Activated naive CD8-positive, alpha-beta T cell treated with anti-CD3 and anti-CD28 coated beads, Interleukin-2, amount 10 ng/mL, durations not matched to agents 7 days and 5 days (primary cell): ENCODE measurements at regions not wholly inside any gene's neighbourhood (a gene's known extent, or its start where the extent isn't known, plus 50 kb on each side); places are given as distances from the start of the nearest gene placed in this dataset.

Source experiments
- ATAC-seq: fragments of 150-1000 bp; cut with Tn5 transposase; one replicate; pipeline ENCODE4 v1.10.0; 2021; ENCODE audit warnings: low read depth, moderate library complexity
- POLR2A ChIA-PET: fragments of 350-600 bp; sonication (Branson Sonifier 250); formaldehyde crosslinking; loops from one replicate; lab custom pipeline; 2021; ENCODE audit warnings: antibody characterized with exemption; lab: Charles Lee
- DNase-seq: peaks from one replicate; pipeline ENCODE4 v3.0.0; 2021
- H3K27ac Mint-ChIP-seq: one replicate; pipeline ENCODE4 v1.8.0; 2022; ENCODE audit warnings: mild to moderate bottlenecking, mixed read lengths
- H3K27me3 Mint-ChIP-seq: one replicate; pipeline ENCODE4 v1.8.0; 2022; ENCODE audit warnings: mild to moderate bottlenecking, moderate library complexity, mixed read lengths
- H3K36me3 Mint-ChIP-seq: one replicate; pipeline ENCODE4 v1.8.0; 2021; ENCODE audit warnings: mild to moderate bottlenecking, mixed read lengths
- H3K4me1 Mint-ChIP-seq: one replicate; pipeline ENCODE4 v1.8.0; 2021; ENCODE audit warnings: mixed read lengths
- H3K4me3 Mint-ChIP-seq: one replicate; pipeline ENCODE4 v1.8.0; 2022; ENCODE audit warnings: mild to moderate bottlenecking, moderate library complexity, mixed read lengths
- H3K9me3 Mint-ChIP-seq: one replicate; pipeline ENCODE4 v1.8.0; 2021; ENCODE audit warnings: mixed read lengths

DNA sequence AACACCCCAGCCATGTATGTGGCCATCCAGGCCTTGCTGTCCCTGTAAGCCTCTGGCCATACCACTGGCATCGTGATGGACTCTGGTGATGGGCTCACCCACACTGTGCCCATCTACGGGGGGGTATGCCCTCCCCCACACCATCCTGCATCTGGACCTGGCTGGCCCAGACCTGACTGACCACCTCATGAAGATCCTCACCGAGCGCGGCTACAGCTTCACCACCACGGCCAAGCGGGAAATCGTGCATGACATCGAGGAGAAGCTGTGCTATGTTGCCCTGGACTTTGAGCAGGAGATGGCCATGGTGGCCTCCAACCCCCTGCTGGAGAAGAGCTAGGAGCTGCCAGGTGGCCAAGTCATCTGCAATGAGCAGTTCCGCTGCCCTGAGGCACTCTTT is 80.4 kb upstream of the ZCCHC2 start:
- no peak for ATAC-seq
- H3K4me1 Mint-ChIP-seq = no peaks in the 10 kb centered on the region
- no peak overlapping the region for H3K27ac Mint-ChIP-seq
- no peaks in the 10 kb centered on the region for H3K9me3 Mint-ChIP-seq
- no peak for DNase-seq
- POLR2A ChIA-PET = no interaction called here
- no peaks in the 10 kb centered on the region for H3K36me3 Mint-ChIP-seq
- H3K27me3 Mint-ChIP-seq = peaks cover 12% of the 10 kb centered on the region
- H3K4me3 Mint-ChIP-seq = no peak overlapping the region

DNA sequence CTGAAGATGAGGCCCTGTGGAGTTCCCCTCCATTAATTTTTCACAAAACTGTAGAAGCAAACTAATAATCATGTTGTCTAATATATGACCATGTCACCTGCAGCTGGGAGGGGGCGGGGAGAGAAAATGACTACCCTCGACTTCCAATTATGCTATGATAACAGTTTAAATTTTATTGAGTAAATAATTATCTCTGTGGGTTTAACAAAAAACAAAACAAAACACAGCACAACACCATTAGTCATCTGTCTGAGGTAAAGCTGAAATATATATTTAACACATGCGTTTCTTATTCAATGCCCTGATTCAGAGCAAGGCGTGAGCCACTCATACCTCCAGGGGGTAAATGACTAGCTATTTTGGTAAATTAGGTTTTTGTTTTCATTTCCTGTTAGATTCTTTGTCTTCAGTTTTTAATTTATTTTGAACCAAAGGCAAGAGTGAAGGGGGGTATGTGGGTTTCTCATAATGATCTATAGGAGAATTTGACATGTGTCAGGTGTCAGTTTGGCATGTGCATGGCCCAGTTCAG is 77.4 kb upstream of the ZCCHC2 start:
- no peak overlapping the region for H3K27ac Mint-ChIP-seq
- no peaks in the 10 kb centered on the region for H3K36me3 Mint-ChIP-seq
- H3K4me1 Mint-ChIP-seq = no peaks in the 10 kb centered on the region
- peaks cover 10% of the 10 kb centered on the region for H3K27me3 Mint-ChIP-seq
- H3K4me3 Mint-ChIP-seq = no peak overlapping the region
- H3K9me3 Mint-ChIP-seq = peaks cover 3% of the 10 kb centered on the region
- DNase-seq (no peak), ATAC-seq (no peak)
- POLR2A ChIA-PET = no interaction called here

DNA sequence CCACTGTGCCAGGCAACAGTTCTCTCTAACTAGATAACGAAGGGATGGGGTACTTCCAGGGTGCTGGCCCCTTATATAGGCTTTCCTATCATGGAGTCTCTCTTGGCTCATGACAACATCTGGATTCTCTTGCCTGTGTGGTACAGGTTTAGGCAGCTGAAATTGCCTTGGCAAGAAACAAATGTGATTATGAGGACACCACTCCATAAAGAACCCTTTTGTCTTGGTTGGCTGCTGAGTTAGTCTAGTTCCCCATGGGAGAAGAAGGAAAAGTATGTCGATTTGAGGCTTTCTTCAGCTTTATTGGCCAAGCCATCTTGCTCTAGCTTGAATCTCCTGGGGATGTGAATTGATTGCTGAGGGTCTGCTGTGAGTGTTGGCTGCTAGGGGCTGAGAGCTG is 76.3 kb upstream of the ZCCHC2 start:
- Mint-ChIP-seq H3K27ac (no peak overlapping the region), H3K36me3 (no peaks in the 10 kb centered on the region), H3K9me3 (peaks cover 3% of the 10 kb centered on the region), H3K27me3 (peaks cover 10% of the 10 kb centered on the region), H3K4me3 (no peak overlapping the region), H3K4me1 (no peaks in the 10 kb centered on the region)
- ATAC-seq (no peak), DNase-seq (no peak)
- POLR2A ChIA-PET = interaction anchor here (0.5 kb wide), 1 partner anchor 189 kb away, joined by 5 read pairs; no protein-coding TSS in a partner anchor

DNA sequence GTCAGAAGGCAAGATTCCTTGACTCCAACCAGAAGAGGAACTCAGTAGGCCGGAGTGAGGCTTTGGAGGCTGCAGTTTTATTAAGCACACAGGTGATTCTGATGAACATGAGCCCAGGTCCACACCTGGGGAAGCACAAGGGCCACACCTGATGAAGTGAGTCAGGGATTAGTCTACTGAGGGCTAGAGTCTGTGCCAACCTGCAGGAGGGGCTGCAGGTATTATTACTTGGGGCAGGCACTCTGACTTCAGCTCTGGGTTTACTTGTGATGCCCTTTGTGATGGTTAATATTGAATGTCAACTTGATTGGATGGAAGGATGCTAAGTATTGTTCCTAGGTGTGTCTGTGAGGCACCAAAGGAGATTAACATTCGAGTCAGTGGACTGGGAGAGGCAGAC is 75.2 kb upstream of the ZCCHC2 start:
- POLR2A ChIA-PET = no interaction called here
- DNase-seq = no peak
- H3K9me3 Mint-ChIP-seq = peaks cover 3% of the 10 kb centered on the region
- H3K4me1 Mint-ChIP-seq = no peaks in the 10 kb centered on the region
- no peak overlapping the region for H3K27ac Mint-ChIP-seq
- no peak overlapping the region for H3K4me3 Mint-ChIP-seq
- H3K36me3 Mint-ChIP-seq = no peaks in the 10 kb centered on the region
- peaks cover 10% of the 10 kb centered on the region for H3K27me3 Mint-ChIP-seq
- no peak for ATAC-seq

DNA sequence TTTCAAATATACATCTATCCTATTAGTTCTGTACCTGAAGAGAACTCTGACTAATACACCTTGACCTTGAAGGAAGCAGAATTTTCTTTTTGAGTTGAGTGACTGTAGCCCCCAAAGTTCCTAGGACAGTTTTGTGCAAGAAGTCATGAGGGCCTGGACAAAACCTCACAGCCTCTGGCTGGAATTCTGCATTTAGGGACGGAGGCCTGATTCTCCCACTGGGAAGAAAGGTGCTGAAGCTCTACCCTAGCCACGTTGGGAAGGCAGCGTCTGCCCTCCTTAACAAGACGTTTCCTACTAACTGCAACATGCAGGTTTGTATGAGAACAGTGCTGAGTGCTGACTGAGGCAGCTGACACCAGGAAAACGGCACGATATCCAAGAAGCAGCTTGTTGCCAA is 74.4 kb upstream of the ZCCHC2 start:
- H3K36me3 Mint-ChIP-seq = no peaks in the 10 kb centered on the region
- DNase-seq (no peak), ATAC-seq (no peak)
- H3K4me1 Mint-ChIP-seq = no peaks in the 10 kb centered on the region
- H3K4me3 Mint-ChIP-seq = no peak overlapping the region
- peaks cover 3% of the 10 kb centered on the region for H3K9me3 Mint-ChIP-seq
- POLR2A ChIA-PET = no interaction called here
- H3K27me3 Mint-ChIP-seq = peaks cover 10% of the 10 kb centered on the region
- H3K27ac Mint-ChIP-seq = no peak overlapping the region

DNA sequence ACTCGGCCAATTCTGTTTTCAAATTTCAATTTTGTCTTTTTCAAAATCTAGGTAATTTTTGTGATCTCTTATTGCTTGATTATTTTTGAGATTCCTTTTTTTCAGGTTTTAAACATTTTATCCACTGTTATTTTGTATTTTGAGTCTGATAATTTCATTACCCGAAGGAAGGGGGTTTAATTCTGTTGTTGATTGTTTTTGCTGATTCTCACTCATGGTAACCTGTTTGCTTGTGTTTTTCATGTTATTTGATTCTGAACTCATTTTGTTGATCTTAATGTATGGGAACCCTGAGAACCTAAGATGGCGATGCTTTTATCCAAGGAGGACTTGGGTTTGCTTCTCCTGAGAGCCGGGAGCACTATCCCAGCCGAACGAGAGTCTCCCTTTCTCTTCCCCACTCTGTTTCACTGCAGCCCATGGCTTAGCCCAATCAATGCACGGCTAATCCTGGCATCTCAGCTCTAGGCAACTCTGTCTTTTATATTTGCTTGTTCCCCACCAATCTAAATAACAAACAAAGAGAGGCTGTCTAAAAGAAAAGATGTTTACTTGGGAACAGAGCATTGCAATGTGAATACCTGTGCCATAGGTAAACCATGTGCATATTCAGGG is 73.2 kb upstream of the ZCCHC2 start:
- Mint-ChIP-seq H3K4me1 (no peaks in the 10 kb centered on the region), H3K36me3 (peaks cover 2% of the 10 kb centered on the region), H3K4me3 (no peak overlapping the region), H3K27ac (no peak overlapping the region), H3K9me3 (peaks cover 4% of the 10 kb centered on the region), H3K27me3 (peaks cover 14% of the 10 kb centered on the region)
- POLR2A ChIA-PET = no interaction called here
- ATAC-seq (no peak), DNase-seq (no peak)

DNA sequence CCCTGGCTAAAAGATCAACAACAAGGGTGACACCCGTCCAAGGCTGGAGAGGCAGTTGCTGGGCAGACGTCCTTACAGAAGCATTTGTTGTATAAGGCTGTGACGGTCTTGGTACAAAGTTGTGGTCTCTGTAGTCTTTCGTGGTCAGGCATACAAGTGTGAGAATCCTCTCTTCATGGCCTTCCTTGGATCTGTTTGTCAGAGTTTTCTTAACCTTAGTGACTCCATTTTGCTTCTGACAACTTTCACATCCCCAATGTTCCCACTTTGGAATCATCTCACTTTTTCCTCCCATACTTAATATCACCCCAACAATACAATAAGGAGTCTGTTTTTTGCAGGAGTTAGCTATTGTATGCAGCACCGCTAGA is 72.7 kb upstream of the ZCCHC2 start:
- ATAC-seq = no peak
- POLR2A ChIA-PET = interaction anchor here (1.2 kb wide), 1 partner anchor 72 kb away, joined by 5 read pairs; no protein-coding TSS in a partner anchor
- Mint-ChIP-seq H3K27me3 (peaks cover 11% of the 10 kb centered on the region), H3K27ac (no peak overlapping the region), H3K9me3 (peaks cover 4% of the 10 kb centered on the region), H3K4me3 (no peak overlapping the region), H3K36me3 (peaks cover 2% of the 10 kb centered on the region), H3K4me1 (no peaks in the 10 kb centered on the region)
- DNase-seq = no peak

DNA sequence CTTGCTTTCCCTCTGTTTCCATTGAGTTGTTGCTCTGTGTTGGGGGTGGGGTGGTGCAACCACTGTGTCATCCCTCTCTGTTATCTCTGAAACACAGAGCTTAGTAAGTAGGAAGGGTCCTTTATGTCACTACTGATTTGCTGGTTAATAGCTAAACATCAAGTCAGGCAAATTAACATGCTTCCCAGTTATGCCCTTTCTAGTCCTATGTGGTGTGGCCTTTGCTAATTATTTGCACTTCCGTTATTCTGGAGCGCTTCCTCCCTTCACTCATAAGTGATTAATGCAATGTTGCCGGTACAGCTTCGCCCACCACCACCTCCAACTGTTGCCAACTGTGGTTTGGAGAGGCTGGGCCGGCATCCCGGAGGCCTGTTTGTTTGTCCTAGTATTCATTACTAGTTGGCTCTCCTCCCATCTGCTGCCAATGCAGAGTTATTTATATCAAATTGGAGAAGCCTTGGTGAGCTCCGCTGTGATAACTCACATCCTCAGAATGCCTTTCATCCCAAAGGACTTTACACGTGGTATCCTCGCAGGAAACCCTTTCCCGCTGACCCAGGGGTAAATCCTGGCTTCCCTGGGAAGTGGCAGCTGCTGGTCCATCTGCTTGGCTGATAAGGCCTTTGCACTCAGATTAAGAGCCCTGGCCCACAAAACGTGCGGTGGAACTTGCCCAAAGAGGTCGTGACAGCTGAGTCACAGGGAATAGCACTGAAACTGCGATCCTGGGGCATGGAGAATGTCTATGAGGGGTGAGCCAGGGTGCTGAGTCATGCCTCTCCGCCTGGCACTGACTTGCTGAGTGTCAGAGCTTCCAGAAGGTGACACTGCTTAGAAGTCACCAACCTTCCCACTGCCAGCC is 72.0 kb upstream of the ZCCHC2 start:
- DNase-seq = no peak
- H3K27ac Mint-ChIP-seq = no peak overlapping the region

DNA sequence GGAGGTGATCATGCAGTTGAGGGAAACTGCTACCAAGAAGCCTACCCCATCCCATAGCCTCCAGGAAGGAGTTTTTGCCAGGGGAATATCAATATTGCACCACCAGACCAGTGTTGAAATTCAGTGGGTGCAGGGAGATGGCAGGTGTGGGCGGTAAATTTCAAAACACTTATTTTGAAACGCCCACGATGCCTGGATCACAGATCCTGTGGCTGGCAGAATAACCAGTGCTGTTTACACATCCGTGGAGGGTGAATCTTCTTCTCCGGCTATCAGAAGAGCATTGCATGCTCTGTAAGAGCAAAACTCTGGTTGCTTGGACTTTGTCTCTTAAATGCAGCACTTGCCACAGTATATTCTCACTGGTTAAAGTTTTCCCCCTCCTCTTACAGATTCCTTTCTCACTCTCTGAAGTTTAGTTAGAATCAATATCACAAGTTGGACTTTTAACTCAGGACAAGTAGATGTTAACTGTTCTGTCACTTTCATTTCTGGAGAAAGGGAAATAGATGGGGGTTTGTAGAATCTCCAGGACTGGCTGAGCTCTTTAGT is 70.5 kb upstream of the ZCCHC2 start:
- Mint-ChIP-seq H3K36me3 (peaks cover 2% of the 10 kb centered on the region), H3K27ac (no peak overlapping the region), H3K4me3 (no peak overlapping the region), H3K9me3 (peaks cover 4% of the 10 kb centered on the region), H3K4me1 (no peaks in the 10 kb centered on the region), H3K27me3 (peaks cover 17% of the 10 kb centered on the region)
- ATAC-seq = no peak
- POLR2A ChIA-PET = no interaction called here
- DNase-seq = no peak

More for the DNA sequence above, 72.0 kb upstream of the ZCCHC2 start:
- no peaks in the 10 kb centered on the region for H3K4me1 Mint-ChIP-seq
- POLR2A ChIA-PET = interaction anchor here (1.0 to 1.2 kb wide), 2 partner anchors 55 to 71 kb away, joined by 3 to 5 read pairs; no protein-coding TSS in a partner anchor
- H3K9me3 Mint-ChIP-seq = peaks cover 4% of the 10 kb centered on the region
- no peak for ATAC-seq
- peaks cover 2% of the 10 kb centered on the region for H3K36me3 Mint-ChIP-seq
- H3K27me3 Mint-ChIP-seq = peaks cover 12% of the 10 kb centered on the region
- H3K4me3 Mint-ChIP-seq = no peak overlapping the region

DNA sequence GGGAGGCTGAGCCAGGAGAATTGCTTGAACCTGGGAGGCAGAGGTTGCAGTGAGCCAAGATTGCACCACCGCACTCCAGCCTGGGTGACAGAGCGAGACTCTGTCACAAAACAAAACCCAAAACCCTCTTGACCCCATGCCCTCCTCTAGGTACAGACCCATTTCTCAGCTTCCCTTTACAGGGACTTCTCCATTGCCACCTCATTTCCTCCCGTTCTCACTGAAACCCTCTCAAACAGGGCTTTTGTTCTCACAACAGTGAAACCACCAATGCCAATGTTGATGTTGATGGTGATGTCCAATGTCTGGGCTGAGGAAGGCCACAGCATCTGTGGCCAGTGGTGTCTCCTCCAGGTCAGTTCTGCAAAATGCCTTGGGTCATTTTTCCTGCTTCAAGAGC is 69.0 kb upstream of the ZCCHC2 start:
- no peak overlapping the region for H3K4me3 Mint-ChIP-seq
- DNase-seq (no peak), ATAC-seq (no peak)
- H3K27ac Mint-ChIP-seq = no peak overlapping the region
- H3K36me3 Mint-ChIP-seq = peaks cover 2% of the 10 kb centered on the region
- H3K4me1 Mint-ChIP-seq = no peaks in the 10 kb centered on the region
- POLR2A ChIA-PET = no interaction called here
- H3K9me3 Mint-ChIP-seq = peaks cover 4% of the 10 kb centered on the region
- H3K27me3 Mint-ChIP-seq = peaks cover 17% of the 10 kb centered on the region

DNA sequence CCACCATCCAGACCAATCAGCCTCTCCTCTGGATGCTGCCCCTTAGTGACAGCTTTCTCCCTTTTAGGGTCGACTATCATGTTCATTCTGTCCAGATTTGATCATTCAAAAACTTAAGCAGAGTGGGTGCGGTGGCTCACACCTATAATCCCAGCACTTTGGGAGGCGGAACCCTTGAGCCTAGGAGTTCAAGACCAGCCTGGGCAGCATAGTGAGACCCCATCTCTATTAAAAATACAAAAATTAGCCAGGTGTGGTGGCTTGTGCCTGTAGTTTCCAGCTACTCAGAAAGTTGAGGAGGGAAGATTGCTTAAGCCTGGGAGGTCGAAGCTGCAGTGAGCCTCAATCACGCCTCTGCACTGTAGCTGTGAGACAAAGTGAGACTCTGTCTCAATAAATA is 68.3 kb upstream of the ZCCHC2 start:
- no peak for ATAC-seq
- no peak overlapping the region for H3K4me3 Mint-ChIP-seq
- peaks cover 14% of the 10 kb centered on the region for H3K27me3 Mint-ChIP-seq
- POLR2A ChIA-PET = no interaction called here
- H3K36me3 Mint-ChIP-seq = peaks cover 2% of the 10 kb centered on the region
- H3K4me1 Mint-ChIP-seq = no peaks in the 10 kb centered on the region
- peaks cover 2% of the 10 kb centered on the region for H3K9me3 Mint-ChIP-seq
- DNase-seq = no peak
- H3K27ac Mint-ChIP-seq = no peak overlapping the region

DNA sequence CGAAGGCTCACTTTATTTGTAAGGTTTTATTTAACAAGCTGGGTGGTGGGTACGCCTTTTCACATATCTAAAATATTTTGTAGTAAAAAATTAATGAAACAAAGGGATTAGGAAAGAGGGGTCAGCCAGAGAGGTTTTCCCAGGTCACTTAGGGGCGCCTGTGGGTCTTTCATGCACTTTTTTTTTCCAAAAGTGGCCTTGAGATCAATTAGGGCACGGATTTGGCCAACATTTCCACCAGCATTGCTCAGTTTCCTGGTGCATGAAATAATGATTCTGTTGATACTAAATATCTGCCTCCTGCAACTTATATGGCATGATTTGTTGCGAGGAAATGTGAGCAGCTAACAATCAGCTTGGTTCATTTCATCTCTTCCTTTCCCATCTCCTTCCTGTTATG is 67.6 kb upstream of the ZCCHC2 start:
- no peak overlapping the region for H3K27ac Mint-ChIP-seq
- peaks cover 9% of the 10 kb centered on the region for H3K27me3 Mint-ChIP-seq
- peaks cover 2% of the 10 kb centered on the region for H3K36me3 Mint-ChIP-seq
- POLR2A ChIA-PET = no interaction called here
- no peak for ATAC-seq
- H3K4me1 Mint-ChIP-seq = no peaks in the 10 kb centered on the region
- peaks cover 1% of the 10 kb centered on the region for H3K9me3 Mint-ChIP-seq
- no peak for DNase-seq
- H3K4me3 Mint-ChIP-seq = no peak overlapping the region

DNA sequence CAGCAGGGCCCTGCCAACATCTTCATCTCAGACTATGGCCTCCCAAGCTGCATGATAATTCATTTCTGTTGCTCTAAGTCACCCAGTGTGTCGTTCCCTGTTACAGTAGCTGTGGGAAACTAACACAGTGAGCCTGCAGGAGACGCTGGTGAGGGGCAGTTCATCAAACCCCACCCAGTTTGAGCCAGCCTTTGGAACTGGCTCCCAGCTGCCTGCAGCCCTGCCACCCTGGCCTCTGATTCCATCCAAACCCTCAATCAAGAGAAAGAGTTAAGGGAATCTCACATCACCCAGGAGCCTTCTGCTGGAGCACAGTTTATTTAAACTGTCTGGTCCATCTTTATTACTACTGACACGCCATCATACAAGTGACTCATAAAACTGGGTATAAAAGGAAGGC is 64.9 kb upstream of the ZCCHC2 start:
- peaks cover 1% of the 10 kb centered on the region for H3K9me3 Mint-ChIP-seq
- no peak for ATAC-seq
- no peak for DNase-seq

More for the DNA sequence above, 64.9 kb upstream of the ZCCHC2 start:
- POLR2A ChIA-PET = no interaction called here
- Mint-ChIP-seq H3K4me1 (no peaks in the 10 kb centered on the region), H3K36me3 (peaks cover 2% of the 10 kb centered on the region), H3K27ac (no peak overlapping the region), H3K27me3 (peaks cover 11% of the 10 kb centered on the region), H3K4me3 (no peak overlapping the region)
